Left lung (tissue), 4 donors: ENCODE measurements at regions not wholly inside any gene's neighbourhood (a gene's known extent, or its start where the extent isn't known, plus 50 kb on each side); places are given as distances from the start of the nearest gene placed in this dataset.

ENCODE experiments used
- ATAC-seq: fragments of 200-7000 bp; cut with Tn5 transposase; one replicate; pipeline ENCODE4 v1.9.1; 2020; ENCODE audit warnings: moderate library complexity
- DNase-seq, 4 donors: peaks; one replicate each; pipeline ENCODE4 v3.0.0-alpha.2; 2013 to 2020
- H3K27ac ChIP-seq, 2 donors: fragments of 200-600 bp; sonication (generic) in 1 of 2; one replicate each; pipeline versions ENCODE4 v1.5.0 to v1.8.0; 2020 to 2021
- H3K27me3 ChIP-seq, 2 donors: fragments of 200-600 bp; sonication (generic) in 1 of 2; one replicate each; pipeline versions ENCODE4 v1.5.0 to v1.8.0; 2020 to 2021
- H3K36me3 ChIP-seq, 2 donors: fragments of 200-600 bp; sonication (generic) in 1 of 2; one replicate each; pipeline versions ENCODE4 v1.5.0 to v1.8.0; 2020 to 2021
- H3K4me1 ChIP-seq, 2 donors: fragments of 200-600 bp; one replicate each; pipeline ENCODE4 v1.8.0; 2021
- H3K4me3 ChIP-seq, 2 donors: fragments of 200-600 bp; sonication (generic) in 1 of 2; one replicate each; pipeline versions ENCODE4 v1.5.0 to v1.8.0; 2020 to 2021; ENCODE audit warnings: mild to moderate bottlenecking in 1 of 2
- H3K9me3 ChIP-seq, 2 donors: fragments of 200-600 bp; sonication (generic) in 1 of 2; one replicate each; pipeline versions ENCODE4 v1.5.0 to v1.8.0; 2020 to 2021
- CTCF ChIP-seq, 2 donors: fragments of 200-600 bp; sonication (generic) in 1 of 2; IDR thresholded peaks; one replicate each; pipeline versions ENCODE4 v1.5.0 to v1.8.0; 2021; ENCODE audit warnings: antibody characterized with exemption in 2 of 2
- intact Hi-C, 2 donors: fragments of 100-400 bp; cut with DNase I; formaldehyde crosslinking; loops; one replicate each; pipeline versions ENCODE4 v1.11.2 to v1.14.2; 2022
- donor health status: DM: no; HTN: yes; CAD: no.
- donor health status: DM: no; HTN: no; CAD: no.

DNA sequence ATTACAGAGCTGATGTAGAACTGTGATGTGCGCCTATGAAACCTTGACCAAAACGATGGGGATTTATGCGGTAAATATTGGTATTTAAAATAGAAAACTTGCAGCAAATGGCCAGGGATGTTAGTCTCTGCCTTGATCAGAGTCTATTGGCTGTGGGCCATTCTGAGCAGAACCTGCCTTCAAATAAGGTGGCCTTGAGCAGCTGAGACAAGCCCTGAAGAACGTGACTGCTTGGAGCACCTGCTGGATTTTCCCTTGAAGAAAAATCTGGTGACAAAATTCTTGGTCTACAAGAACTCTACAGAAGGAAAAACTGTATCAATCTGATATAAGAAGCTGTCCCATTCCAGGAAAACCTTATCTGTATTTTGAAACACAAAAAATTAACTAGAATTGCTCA, 820.1 kb upstream of the EPHA6 start:
- intact Hi-C loops = no loop called here
- Histone ChIP-seq H3K27me3 (no peaks in the 10 kb centered on the region), H3K9me3 (peaks cover 0 to 2% of the 10 kb centered on the region in 2 donors), H3K36me3 (no peaks in the 10 kb centered on the region), H3K4me3 (no peak overlapping the region), H3K27ac (no peak overlapping the region), H3K4me1 (no peaks in the 10 kb centered on the region)
- no peak for ATAC-seq
- no peak for DNase-seq
- TF ChIP-seq CTCF (IDR thresholded peaks at IDR 0.05) = no peak

GRCh38 chr3:96000966-96001365, 813.4 kb upstream of the EPHA6 start:
- intact Hi-C loops = no loop called here
- ATAC-seq (no peak), DNase-seq (peak in 2 of 4 donors; percentile 6 to 43)
- no peak for TF ChIP-seq CTCF (IDR thresholded peaks at IDR 0.05)
- no peak overlapping the region for H3K4me3 ChIP-seq
- no peaks in the 10 kb centered on the region for H3K4me1 ChIP-seq
- no peaks in the 10 kb centered on the region for H3K27me3 ChIP-seq
- no peak overlapping the region for H3K27ac ChIP-seq
- H3K9me3 ChIP-seq = peaks cover 0 to 7% of the 10 kb centered on the region in 2 donors
- H3K36me3 ChIP-seq = no peaks in the 10 kb centered on the region

DNA sequence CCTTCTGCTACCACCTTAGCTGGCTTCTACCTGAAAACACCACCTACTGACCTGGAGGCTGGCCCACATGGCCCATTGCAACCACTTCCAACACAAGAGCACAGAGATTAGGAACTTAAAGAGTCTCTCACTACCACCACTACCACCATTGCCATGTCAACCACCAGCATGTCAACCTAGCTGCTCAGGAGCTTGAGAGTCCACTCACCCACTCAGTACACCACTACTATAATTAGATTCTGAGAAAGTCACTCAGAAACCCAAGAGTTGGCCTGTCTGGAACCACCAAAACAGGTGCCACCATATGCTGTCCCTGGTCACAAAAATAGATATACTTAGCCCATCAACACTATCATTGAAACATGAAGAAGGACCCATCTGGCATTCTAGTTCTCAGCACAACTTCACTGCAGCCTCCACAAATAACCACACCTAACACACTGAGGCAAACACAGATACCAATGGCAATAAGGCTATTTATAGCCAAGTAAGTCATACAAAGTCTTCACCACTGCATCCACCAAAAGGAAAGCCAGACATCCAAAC, 806.7 kb upstream of the EPHA6 start:
- ATAC-seq = no peak
- H3K9me3 ChIP-seq = no peaks in the 10 kb centered on the region
- DNase-seq = no peak
- H3K4me1 ChIP-seq = no peaks in the 10 kb centered on the region
- intact Hi-C loops = no loop called here
- H3K36me3 ChIP-seq = no peaks in the 10 kb centered on the region
- no peak overlapping the region for H3K27ac ChIP-seq
- TF ChIP-seq CTCF (IDR thresholded peaks at IDR 0.05) = no peak
- no peaks in the 10 kb centered on the region for H3K27me3 ChIP-seq
- no peak overlapping the region for H3K4me3 ChIP-seq

- TF ChIP-seq CTCF (IDR thresholded peaks at IDR 0.05) = no peak
- Histone ChIP-seq H3K9me3 (no peaks in the 10 kb centered on the region), H3K36me3 (no peaks in the 10 kb centered on the region), H3K27ac (no peak overlapping the region), H3K4me1 (no peaks in the 10 kb centered on the region), H3K27me3 (no peaks in the 10 kb centered on the region), H3K4me3 (no peak overlapping the region)
- ATAC-seq = no peak
- intact Hi-C loops = no loop called here
- no peak for DNase-seq
Observed at GRCh38 chr3:96012939-96013338, 801.5 kb upstream of the EPHA6 start.

- H3K4me1 ChIP-seq = no peaks in the 10 kb centered on the region
- no peak overlapping the region for H3K4me3 ChIP-seq
- TF ChIP-seq CTCF (IDR thresholded peaks at IDR 0.05) = no peak
- H3K9me3 ChIP-seq = no peaks in the 10 kb centered on the region
- H3K27me3 ChIP-seq = no peaks in the 10 kb centered on the region
- intact Hi-C loops = no loop called here
- H3K27ac ChIP-seq = no peak overlapping the region
- DNase-seq = no peak
- no peaks in the 10 kb centered on the region for H3K36me3 ChIP-seq
- ATAC-seq = no peak
Observed at GRCh38 chr3:96017556-96017955, 796.8 kb upstream of the EPHA6 start.
